ENCODE measurements at regions not wholly inside any gene's neighbourhood (a gene's known extent, or its start where the extent isn't known, plus 50 kb on each side); places are given as distances from the start of the nearest gene placed in this dataset.

GRCh38 chr10:43703286-43703685 is 54.6 kb upstream of the ZNF32 start:
- no peak for DNase-seq (ENCODE audit: low read depth)
- TF ChIP-seq CTCF (IDR thresholded peaks at IDR 0.05; ENCODE audit: control insufficient read depth, insufficient read depth, low read depth, low read length, missing control alignments), result no peak

GRCh38 chr10:43702936-43703281 is 54.2 kb upstream of the ZNF32 start:
- H3K4me3 ChIP-seq (ENCODE audit: control insufficient read depth, low read depth, low read length), result no peak overlapping the region
- no peak for TF ChIP-seq CTCF (IDR thresholded peaks at IDR 0.05; ENCODE audit: control insufficient read depth, insufficient read depth, low read depth, low read length, missing control alignments)
- no peak for DNase-seq (ENCODE audit: low read depth)

More at GRCh38 chr10:43703286-43703685, 54.6 kb upstream of the ZNF32 start:
- H3K4me3 ChIP-seq (ENCODE audit: control insufficient read depth, low read depth, low read length), result no peak overlapping the region

- no peak for DNase-seq (ENCODE audit: low read depth)
- no peak overlapping the region for H3K4me3 ChIP-seq (ENCODE audit: control insufficient read depth, low read depth, low read length)
- no peak for TF ChIP-seq CTCF (IDR thresholded peaks at IDR 0.05; ENCODE audit: control insufficient read depth, insufficient read depth, low read depth, low read length, missing control alignments)
Observed at GRCh38 chr10:43702213-43702935, 53.7 kb upstream of the ZNF32 start.

- no peak for DNase-seq (ENCODE audit: low read depth)
- TF ChIP-seq CTCF (IDR thresholded peaks at IDR 0.05; ENCODE audit: control insufficient read depth, insufficient read depth, low read depth, low read length, missing control alignments), result no peak
- no peak overlapping the region for H3K4me3 ChIP-seq (ENCODE audit: control insufficient read depth, low read depth, low read length)
Observed at GRCh38 chr10:43701295-43701694, 52.6 kb upstream of the ZNF32 start.

- TF ChIP-seq CTCF (IDR thresholded peaks at IDR 0.05; ENCODE audit: control insufficient read depth, insufficient read depth, low read depth, low read length, missing control alignments), result no peak
- no peak overlapping the region for H3K4me3 ChIP-seq (ENCODE audit: control insufficient read depth, low read depth, low read length)
- DNase-seq (ENCODE audit: low read depth), result no peak
Observed at GRCh38 chr10:43700306-43700705, 51.6 kb upstream of the ZNF32 start.

GRCh38 chr10:43699516-43699915 is 50.8 kb upstream of the ZNF32 start:
- TF ChIP-seq CTCF (IDR thresholded peaks at IDR 0.05; ENCODE audit: control insufficient read depth, insufficient read depth, low read depth, low read length, missing control alignments), result no peak
- no peak for DNase-seq (ENCODE audit: low read depth)
- no peak overlapping the region for H3K4me3 ChIP-seq (ENCODE audit: control insufficient read depth, low read depth, low read length)
